ENCODE measurements at regions not wholly inside any gene's neighbourhood (a gene's known extent, or its start where the extent isn't known, plus 50 kb on each side); places are given as distances from the start of the nearest gene placed in this dataset.

GRCh38 chr10:60518745-60519144, 129.1 kb upstream of the ANK3 start:
- DNase-seq (ENCODE audit: low read depth, low spot score), result no peak

- DNase-seq (ENCODE audit: low read depth, low spot score), result no peak
Measured at GRCh38 chr10:60517805-60518204, 128.1 kb upstream of the ANK3 start.

DNA sequence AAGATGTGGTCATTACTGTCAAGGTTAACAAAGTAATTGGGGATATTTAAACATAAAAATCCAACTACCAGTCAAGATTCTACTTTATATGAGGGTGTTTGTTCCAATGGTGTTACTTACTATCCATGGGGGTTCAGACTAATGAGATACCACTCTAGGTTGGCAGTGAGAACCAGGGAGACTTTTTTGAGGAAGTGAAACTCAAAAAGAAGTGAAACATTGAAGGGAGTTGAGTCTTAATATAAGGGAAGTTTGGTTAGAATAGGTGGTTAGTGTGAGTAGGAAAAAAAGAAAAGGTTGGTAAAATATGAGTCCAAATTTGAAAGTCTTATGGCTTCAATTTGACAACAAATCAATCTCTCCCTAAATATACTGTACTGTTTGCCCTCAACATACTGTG, 123.6 kb upstream of the ANK3 start:
- no peak for DNase-seq (ENCODE audit: low read depth, low spot score)

GRCh38 chr10:60511477-60512229, 122.0 kb upstream of the ANK3 start:
- DNase-seq (ENCODE audit: low read depth, low spot score), result no peak

GRCh38 chr10:60508831-60509230, 119.2 kb upstream of the ANK3 start:
- DNase-seq (ENCODE audit: low read depth, low spot score), result no peak

GRCh38 chr10:60508037-60508436, 118.4 kb upstream of the ANK3 start:
- no peak for DNase-seq (ENCODE audit: low read depth, low spot score)

DNA sequence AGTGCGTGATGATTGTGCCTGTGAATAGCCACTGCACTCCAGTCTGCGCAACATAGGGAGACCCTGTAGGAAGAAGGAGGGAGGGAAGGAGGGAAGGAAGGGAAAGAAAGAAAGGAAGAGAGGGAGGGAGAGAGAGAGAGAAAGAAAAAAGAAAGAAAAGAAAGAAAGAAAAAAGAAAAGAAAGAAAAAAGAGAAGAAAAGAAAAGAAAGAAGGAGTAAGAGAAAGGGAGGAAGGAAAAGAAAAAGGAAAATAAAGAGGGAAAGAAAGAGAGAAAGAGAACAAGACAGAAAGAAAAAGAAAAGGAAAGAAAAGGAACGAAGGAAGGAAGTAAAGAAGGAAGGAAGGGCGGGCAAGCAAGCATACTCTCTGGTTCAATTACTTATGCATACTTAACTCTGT, 112.9 kb upstream of the ANK3 start:
- DNase-seq (ENCODE audit: low read depth, low spot score), result no peak

DNA sequence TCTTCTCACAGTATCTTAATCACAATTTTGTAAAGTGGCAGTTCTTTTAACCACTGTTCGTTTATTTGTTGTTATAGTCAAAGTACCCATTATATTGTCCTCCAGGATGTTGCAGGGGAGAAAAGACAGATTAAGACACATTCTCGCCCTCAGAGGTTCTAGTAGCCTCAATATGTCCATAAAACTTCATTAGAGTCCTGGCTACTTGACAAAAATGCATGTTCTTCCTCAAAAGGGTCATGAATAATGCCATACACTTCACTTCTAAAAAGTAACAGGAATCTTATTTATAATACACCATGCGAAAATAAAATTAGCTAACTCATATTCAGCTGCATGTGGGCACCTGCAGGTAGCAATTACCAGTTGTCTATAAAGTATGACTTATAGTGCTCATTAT, 109.3 kb upstream of the ANK3 start:
- no peak for DNase-seq (ENCODE audit: low read depth, low spot score)

DNA sequence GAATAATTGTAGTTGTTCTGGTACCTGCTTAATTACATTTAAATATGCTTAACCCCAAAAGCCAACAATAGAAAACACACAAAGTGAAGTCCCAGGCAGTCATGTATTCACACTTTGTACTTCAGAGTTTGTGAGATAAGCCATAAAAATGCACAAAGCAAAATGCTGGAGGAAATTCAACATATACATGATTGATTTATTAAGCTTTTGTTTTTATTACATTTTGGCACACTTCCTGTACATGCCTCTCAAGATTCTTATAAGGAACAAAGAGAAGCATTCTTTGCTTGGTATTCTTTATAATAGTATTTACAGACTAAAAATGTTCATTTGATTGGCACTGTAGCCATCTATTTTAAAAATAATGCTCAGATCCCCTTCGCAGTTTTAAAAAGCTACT, 107.7 kb upstream of the ANK3 start:
- DNase-seq (ENCODE audit: low read depth, low spot score), result no peak

DNA sequence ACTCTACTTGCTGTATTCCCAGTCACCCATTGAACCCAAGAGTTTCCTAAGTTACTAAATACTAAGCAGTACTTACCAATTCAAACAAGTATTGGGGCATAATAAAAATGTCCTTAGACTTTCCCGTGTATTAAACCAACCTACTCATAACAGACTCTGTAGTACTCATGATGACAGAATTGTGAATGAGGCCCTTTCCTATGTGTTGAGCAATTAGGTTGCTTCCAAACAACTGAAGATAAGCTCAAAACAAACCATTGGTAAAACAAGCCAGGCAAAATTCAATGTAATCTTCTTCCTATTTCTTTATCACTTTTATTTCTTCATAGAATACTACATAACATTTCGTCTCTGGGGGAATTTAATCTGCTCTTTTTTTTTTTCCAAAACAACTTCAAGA, 106.5 kb upstream of the ANK3 start:
- DNase-seq (ENCODE audit: low read depth, low spot score), result no peak

- no peak for DNase-seq (ENCODE audit: low read depth, low spot score)
Measured at GRCh38 chr10:60495338-60496055, 105.8 kb upstream of the ANK3 start.

DNA sequence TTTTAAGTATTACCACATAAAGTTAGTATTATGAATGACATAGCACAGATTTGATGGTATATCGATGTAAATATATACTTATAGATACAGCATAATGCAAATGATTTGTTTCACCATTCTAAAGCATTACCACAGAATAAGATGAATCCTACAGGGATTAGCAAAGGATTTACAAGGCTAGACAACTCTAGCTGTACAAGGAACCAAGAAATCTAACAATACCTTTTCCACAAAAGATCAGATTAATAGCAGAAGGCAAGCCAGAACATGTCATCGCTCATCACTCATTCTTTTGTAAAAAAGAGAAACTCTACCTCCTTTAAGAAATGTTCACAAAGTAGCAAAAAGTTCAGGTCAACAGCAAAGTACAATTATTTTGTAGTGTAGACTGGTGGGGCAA, 105.1 kb upstream of the ANK3 start:
- no peak for DNase-seq (ENCODE audit: low read depth, low spot score)

GRCh38 chr10:60491162-60491561, 101.5 kb upstream of the ANK3 start:
- no peak for DNase-seq (ENCODE audit: low read depth, low spot score)

DNA sequence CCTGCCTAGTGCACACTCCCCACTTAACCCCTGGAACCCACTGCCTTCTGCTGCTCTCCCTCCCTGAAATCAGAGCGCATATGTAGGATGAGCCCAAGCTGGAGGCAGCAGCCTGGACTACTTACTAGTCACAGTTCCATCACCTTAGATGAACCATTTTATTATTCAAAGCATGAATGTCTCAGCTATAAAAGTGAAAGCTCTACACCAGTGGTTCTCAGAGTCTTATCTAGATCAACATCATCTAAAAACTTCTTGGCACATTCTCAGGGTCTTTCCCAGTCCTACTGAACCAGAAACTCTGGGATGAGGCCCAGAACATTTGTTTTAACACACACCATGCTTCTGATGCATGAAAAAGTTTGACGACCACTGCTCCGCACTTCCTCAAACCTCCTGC, 100.3 kb upstream of the ANK3 start:
- no peak for DNase-seq (ENCODE audit: low read depth, low spot score)

DNA sequence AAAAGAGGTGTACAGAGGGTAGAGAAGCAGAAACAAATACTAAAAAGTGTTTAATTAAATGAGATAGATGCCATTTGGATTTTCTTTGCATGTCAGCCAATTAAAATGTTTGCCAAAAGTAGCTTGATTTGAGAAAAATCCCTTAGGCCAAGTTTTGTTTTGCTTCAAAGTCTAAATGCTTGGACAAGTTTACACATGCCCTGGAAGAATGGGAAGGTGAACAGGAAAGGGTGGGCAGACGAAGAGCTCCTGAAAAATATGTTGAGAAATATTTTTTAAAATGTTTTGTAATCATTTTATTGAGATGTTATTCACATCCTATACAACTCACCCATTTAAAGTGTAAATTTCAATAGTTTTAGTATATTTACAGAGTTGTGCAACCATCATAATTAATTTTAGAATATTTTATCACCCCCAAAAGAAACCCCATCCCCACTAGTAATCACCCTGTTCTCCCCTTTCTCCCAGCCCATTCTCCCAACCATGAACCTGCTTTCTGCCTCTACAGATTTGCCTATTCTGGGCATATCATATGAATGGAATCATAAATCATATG, 98.5 kb upstream of the ANK3 start:
- DNase-seq (ENCODE audit: low read depth, low spot score), result no peak

DNA sequence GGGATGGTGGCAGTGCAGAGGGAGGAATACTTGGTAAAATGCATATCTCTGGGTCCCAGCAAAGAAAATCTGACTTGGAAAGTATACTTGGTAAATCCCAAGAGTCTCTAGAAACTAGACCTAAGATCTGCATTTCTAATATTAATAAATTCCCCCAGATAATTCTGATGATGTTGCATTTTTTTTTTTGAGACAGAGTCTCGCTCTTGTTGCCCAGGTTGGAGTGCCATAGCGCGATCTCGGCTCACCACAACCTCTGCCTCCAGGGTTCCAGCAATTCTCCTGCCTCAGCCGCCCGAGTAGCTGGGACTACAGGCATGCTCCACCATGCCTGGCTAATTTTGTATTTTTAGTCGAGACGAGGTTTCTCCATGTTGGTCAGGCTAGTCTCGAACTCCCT, 97.9 kb upstream of the ANK3 start:
- no peak for DNase-seq (ENCODE audit: low read depth, low spot score)

GRCh38 chr10:60485025-60485424, 95.3 kb upstream of the ANK3 start:
- DNase-seq (ENCODE audit: low read depth, low spot score), result no peak

- no peak for DNase-seq (ENCODE audit: low read depth, low spot score)
Measured at GRCh38 chr10:60480865-60481563, 91.3 kb upstream of the ANK3 start.

GRCh38 chr10:60479305-60480020, 89.8 kb upstream of the ANK3 start:
- no peak for DNase-seq (ENCODE audit: low read depth, low spot score)

DNA sequence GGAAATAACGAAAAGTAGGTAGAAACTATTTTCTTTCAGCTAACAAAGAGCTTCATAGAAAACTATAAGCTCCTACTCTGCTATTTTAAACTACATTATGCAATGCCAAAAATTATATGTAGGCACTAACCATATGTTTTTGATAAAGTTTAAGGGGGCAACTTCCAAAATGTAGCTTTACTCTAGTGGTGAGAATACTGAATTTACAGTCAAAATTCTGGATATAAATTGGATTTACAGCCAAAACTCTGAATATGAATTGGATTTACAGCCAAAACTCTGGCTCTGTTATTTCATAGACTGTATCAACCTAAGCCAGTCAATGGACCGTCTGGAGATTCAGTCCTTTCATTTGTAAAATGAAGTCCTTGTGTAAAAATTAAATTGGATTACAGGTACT, 86.8 kb upstream of the ANK3 start:
- no peak for DNase-seq (ENCODE audit: low read depth, low spot score)

GRCh38 chr10:60473557-60473956, 83.9 kb upstream of the ANK3 start:
- DNase-seq (ENCODE audit: low read depth, low spot score), result no peak

DNA sequence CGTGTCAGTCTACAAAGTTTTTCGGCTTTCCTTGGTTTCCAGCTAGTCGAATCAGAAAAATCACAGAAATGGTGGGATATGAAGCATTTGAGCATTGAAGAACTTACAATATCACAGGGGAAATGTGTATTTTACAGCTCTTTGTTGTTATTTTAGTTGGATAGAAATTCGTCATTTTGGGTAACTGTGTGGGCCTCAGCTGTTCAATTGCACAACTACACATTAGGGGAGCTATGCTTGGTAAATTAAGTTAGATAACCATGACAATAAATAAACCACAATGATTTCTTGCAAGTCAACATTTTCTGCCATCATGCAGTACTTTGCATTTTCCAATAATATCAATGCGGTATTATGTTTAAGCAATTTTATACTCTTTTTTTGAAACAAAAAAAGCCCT, 80.4 kb upstream of the ANK3 start:
- no peak for DNase-seq (ENCODE audit: low read depth, low spot score)

Measured in activated CD4-positive, CD25-positive, alpha-beta regulatory T cell treated with anti-CD3 and anti-CD28 coated beads, Interleukin-2, amount 50 U/mL, for 16 hours (primary cell).